ENCODE measurements at regions not wholly inside any gene's neighbourhood (a gene's known extent, or its start where the extent isn't known, plus 50 kb on each side); places are given as distances from the start of the nearest gene placed in this dataset.

DNA sequence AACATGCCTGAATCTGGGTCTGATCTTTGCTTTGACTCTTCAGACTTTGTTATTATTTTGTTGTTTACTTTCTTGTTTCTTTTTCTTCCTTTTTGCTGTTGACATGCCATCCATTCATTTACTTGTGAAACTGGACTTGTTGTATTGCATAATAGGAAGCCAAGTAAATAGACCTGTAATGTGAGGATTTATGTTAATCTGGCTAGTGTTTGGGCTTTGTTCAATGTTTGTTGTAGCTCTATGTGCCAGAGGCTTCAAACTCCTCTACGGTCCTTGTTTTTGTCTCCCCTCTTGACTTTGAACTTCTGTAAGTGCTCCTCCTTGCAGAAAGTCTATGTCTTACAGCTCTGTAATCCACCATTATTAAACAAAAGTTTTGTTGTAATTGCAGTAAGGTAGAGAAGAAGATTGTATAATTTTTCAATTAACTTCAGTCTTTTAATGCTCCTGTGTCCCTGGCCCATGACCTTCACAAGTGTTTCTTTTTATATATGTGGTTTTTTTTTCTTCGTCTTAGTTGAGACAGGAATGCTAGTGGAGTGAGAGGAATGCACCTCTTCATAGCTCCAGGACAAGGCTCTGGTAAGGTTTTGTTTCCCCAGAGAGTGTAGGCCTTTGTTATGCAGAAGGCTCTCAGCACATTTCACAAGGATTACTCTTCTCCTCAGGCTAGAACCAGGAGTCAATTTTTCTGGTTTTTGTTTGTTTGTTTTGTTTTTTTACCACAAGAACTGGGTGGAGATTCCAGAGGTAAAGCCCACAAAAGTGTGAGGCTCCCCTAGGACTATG is 1061.8 kb upstream of the CITED2 start:
- TF ChIP-seq CTCF (IDR thresholded peaks at IDR 0.05) (no peak), POLR2A (IDR thresholded peaks at IDR 0.05) (no peak)

Measured in heart left ventricle (tissue), 13 donors.